ENCODE measurements at regions not wholly inside any gene's neighbourhood (a gene's known extent, or its start where the extent isn't known, plus 50 kb on each side); places are given as distances from the start of the nearest gene placed in this dataset.
A peak's percentile ranks its signal among the peaks of the same experiment; 100 is the strongest.

DNA sequence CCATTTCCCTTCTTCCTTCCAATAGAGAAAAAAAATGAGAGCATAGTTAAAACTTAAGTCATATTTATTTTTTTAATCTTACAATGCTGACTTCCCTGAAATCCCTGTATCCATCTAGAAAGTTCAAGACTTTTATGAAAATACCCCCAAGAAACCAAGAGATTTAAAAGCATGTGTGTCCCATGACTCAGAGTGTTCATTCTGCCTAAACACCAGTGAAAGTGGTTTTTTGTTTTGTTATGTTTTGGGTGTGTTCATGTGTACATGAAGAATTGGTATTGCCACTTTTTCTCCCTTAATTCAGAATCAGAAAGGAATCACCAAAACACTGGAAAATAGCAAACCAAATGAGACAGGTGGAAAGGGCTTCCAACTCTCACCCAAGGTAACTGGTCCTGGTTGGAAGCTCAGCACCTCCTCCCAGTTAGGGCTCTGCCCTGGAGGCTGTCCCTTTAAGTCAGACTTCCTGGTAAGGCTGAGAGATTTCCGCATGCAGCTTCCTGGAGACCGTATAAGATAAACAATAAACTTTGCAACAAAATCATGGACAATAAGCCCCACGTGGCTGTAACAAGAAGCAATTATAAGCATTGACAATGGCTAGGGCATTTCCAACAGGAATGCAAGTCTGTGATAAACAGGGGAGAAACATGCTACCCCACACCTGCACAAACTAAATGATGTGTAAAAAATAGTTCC lies 121.9 kb upstream of the ARHGEF3 start:
- CTCF ChIA-PET: no interaction called here
- H3K4me2 ChIP-seq: peak overlapping the region; percentile 44
- peak overlapping the region in 1 of 2 experiments; percentile 1; a peak in 1 of 6 replicates for H3K27ac ChIP-seq
- no peak for FAIRE-seq
- POLR2A ChIA-PET: interaction anchor here (0.5 kb wide), 1 partner anchor 249 kb away, joined by 3 read pairs; no protein-coding TSS in a partner anchor
- H3K4me3 ChIP-seq: no peak overlapping the region
- peak; percentile 70 to 79; a peak in 5 of 6 replicates for ATAC-seq
- TF ChIP-seq, protein P1, sequence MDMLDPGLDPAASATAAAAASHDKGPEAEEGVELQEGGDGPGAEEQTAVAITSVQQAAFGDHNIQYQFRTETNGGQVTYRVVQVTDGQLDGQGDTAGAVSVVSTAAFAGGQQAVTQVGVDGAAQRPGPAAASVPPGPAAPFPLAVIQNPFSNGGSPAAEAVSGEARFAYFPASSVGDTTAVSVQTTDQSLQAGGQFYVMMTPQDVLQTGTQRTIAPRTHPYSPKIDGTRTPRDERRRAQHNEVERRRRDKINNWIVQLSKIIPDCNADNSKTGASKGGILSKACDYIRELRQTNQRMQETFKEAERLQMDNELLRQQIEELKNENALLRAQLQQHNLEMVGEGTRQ (IDR thresholded peaks at IDR 0.05): 0 out of 2 replicates have a peak, but pooled peaks have one; percentile 33
- no peak for TF ChIP-seq CHD4 (IDR thresholded peaks at IDR 0.05; ENCODE audit: borderline replicate concordance)
- 9% methylated on average over 3 of the region's 3 CpGs for WGBS (ENCODE audit: missing lambda C conversion rate)
- H3K9me3 ChIP-seq: no peaks in the 10 kb centered on the region
- peaks cover 9% of the 10 kb centered on the region; the same call in 2 of the 3 replicates for H3K4me1 ChIP-seq
- DNase-seq (ENCODE audit: low read depth in 1 of 2, low spot score in 1 of 2): peak in 1 of 2 experiments; percentile 52

- 88% methylated on average over 7 of the region's 7 CpGs for WGBS (ENCODE audit: missing lambda C conversion rate)
- ChIA-PET CTCF (no interaction called here), POLR2A (no interaction called here)
- Histone ChIP-seq H3K27ac (no peak overlapping the region), H3K4me3 (no peak overlapping the region), H3K9me3 (no peaks in the 10 kb centered on the region), H3K4me1 (peaks cover 7% of the 10 kb centered on the region; the same call in 1 of the 3 replicates), H3K4me2 (no peak overlapping the region)
- TF ChIP-seq EHMT2 (IDR thresholded peaks at IDR 0.05; ENCODE audit: low read depth): no peak
- no peak for TF ChIP-seq REST (IDR thresholded peaks at IDR 0.05)
- TF ChIP-seq ESRRA (IDR thresholded peaks at IDR 0.05; ENCODE audit: borderline replicate concordance, low read length): no peak
- no peak for TF ChIP-seq MAZ (IDR thresholded peaks at IDR 0.05; ENCODE audit: borderline replicate concordance, low read depth, low read length)
- no peak for TF ChIP-seq POLR2AphosphoS2 (conservative IDR thresholded peaks at IDR 0.05; ENCODE audit: low read length)
- TF ChIP-seq JUNB (IDR thresholded peaks at IDR 0.05): no peak
- TF ChIP-seq CHD4 (IDR thresholded peaks at IDR 0.05; ENCODE audit: borderline replicate concordance): no peak
- TF ChIP-seq, protein P2, sequence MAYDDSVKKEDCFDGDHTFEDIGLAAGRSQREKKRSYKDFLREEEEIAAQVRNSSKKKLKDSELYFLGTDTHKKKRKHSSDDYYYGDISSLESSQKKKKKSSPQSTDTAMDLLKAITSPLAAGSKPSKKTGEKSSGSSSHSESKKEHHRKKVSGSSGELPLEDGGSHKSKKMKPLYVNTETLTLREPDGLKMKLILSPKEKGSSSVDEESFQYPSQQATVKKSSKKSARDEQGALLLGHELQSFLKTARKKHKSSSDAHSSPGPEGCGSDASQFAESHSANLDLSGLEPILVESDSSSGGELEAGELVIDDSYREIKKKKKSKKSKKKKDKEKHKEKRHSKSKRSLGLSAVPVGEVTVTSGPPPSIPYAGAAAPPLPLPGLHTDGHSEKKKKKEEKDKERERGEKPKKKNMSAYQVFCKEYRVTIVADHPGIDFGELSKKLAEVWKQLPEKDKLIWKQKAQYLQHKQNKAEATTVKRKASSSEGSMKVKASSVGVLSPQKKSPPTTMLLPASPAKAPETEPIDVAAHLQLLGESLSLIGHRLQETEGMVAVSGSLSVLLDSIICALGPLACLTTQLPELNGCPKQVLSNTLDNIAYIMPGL (CRISPR knock-in tag; IDR thresholded peaks at IDR 0.05; ENCODE audit: borderline replicate concordance): no peak
- TF ChIP-seq EHF (CRISPR knock-in tag; IDR thresholded peaks at IDR 0.05): no peak
- no peak for TF ChIP-seq HES2 (IDR thresholded peaks at IDR 0.05)
- TF ChIP-seq, protein P1 (IDR thresholded peaks at IDR 0.05): no peak
- no peak for TF ChIP-seq ATOH8 (CRISPR knock-in tag; IDR thresholded peaks at IDR 0.05; ENCODE audit: low read depth)
- TF ChIP-seq ZNF302 (CRISPR knock-in tag; IDR thresholded peaks at IDR 0.05): no peak
- no peak for TF ChIP-seq ZSCAN20 (CRISPR knock-in tag; IDR thresholded peaks at IDR 0.05)
- TF ChIP-seq SREBF2 (IDR thresholded peaks at IDR 0.05): no peak
- ATAC-seq (no peak), FAIRE-seq (no peak), DNase-seq (ENCODE audit: low read depth in 1 of 2, low spot score in 1 of 2) (no peak)
Measured at GRCh38 chr3:56921573-56922453, 120.1 kb upstream of the ARHGEF3 start.
